CD14-positive monocyte (primary cell): ENCODE measurements at regions not wholly inside any gene's neighbourhood (a gene's known extent, or its start where the extent isn't known, plus 50 kb on each side); places are given as distances from the start of the nearest gene placed in this dataset.

Source experiments
- DNase-seq, 3 donors: peaks; one replicate each; pipeline ENCODE4 v3.0.0-alpha.2; 2011 to 2022
- H2AFZ ChIP-seq: 2 replicates; pipeline ENCODE4 v1.6.0; 2012; ENCODE audit warnings: mild to moderate bottlenecking, low read depth, low read length, inconsistent platforms; ENCODE audit not compliant: insufficient read depth, poor library complexity, severe bottlenecking
- H3K27ac ChIP-seq, 2 donors: 1 replicate in 1 of 2; 2 replicates in 1 of 2; pipeline ENCODE4 v1.5.1; 2012 to 2013; ENCODE audit warnings: low read length in 2 of 2, control low read depth in 1 of 2, inconsistent platforms in 1 of 2, low read depth in 1 of 2, mild to moderate bottlenecking in 1 of 2
- H3K27me3 ChIP-seq, 2 donors: one replicate each; pipeline versions ENCODE4 v1.6.0 to v1.6.1; 2011 to 2013; ENCODE audit warnings: low read length in 2 of 2; ENCODE audit not compliant: control insufficient read depth in 2 of 2, insufficient read depth in 2 of 2
- H3K36me3 ChIP-seq, 2 donors: replicated peaks in 1 of 2; 1 replicate in 1 of 2; 2 replicates in 1 of 2; pipeline versions ENCODE4 v1.5.1 to v1.6.1; 2012 to 2013; ENCODE audit warnings: low read length in 2 of 2, control low read depth in 1 of 2, inconsistent platforms in 1 of 2, mild to moderate bottlenecking in 1 of 2; ENCODE audit not compliant: insufficient read depth in 2 of 2, control insufficient read depth in 1 of 2
- H3K4me1 ChIP-seq, 2 donors: 1 replicate in 1 of 2; 2 replicates in 1 of 2; pipeline versions ENCODE4 v1.5.1 to v1.6.1; 2012 to 2013; ENCODE audit warnings: low read length in 2 of 2, control low read depth in 1 of 2, inconsistent platforms in 1 of 2, mild to moderate bottlenecking in 1 of 2, moderate library complexity in 1 of 2; ENCODE audit not compliant: insufficient read depth in 2 of 2, control insufficient read depth in 1 of 2
- H3K4me2 ChIP-seq: replicated peaks from 2 replicates; pipeline ENCODE3; 2012; ENCODE audit warnings: low read length, moderate library complexity, mild to moderate bottlenecking; ENCODE audit not compliant: poor library complexity, severe bottlenecking; ENCODE audit errors: extremely low read depth
- H3K4me3 ChIP-seq, 3 experiments: fragments of 200-600 bp in 1 of 3; sonication (generic) in 1 of 3; replicated peaks in 1 of 3; 1 replicate in 2 of 3; 2 replicates in 1 of 3; pipeline ENCODE4 v1.5.1; 2011 to 2013; ENCODE audit warnings: low read length in 3 of 3, mild to moderate bottlenecking in 3 of 3, control low read depth in 2 of 3, low read depth in 2 of 3, inconsistent platforms in 1 of 3, moderate library complexity in 1 of 3
- H3K79me2 ChIP-seq: 2 replicates; pipeline ENCODE4 v1.6.0; 2012; ENCODE audit warnings: mild to moderate bottlenecking, control low read depth, inconsistent platforms, low read length, moderate library complexity; ENCODE audit not compliant: insufficient read depth
- H3K9ac ChIP-seq: 2 replicates; pipeline ENCODE4 v1.6.0; 2017; ENCODE audit warnings: low read length, mild to moderate bottlenecking; ENCODE audit not compliant: insufficient read depth, poor library complexity, severe bottlenecking
- H3K9me3 ChIP-seq, 2 donors: replicated peaks in 1 of 2; 1 replicate in 1 of 2; 2 replicates in 1 of 2; pipeline versions ENCODE4 v1.5.1 to v1.6.1; 2012 to 2013; ENCODE audit warnings: low read length in 2 of 2, control low read depth in 1 of 2; ENCODE audit not compliant: control insufficient read depth in 1 of 2, insufficient read depth in 1 of 2
- H4K20me1 ChIP-seq: 2 replicates; pipeline ENCODE4 v1.6.0; 2012; ENCODE audit warnings: mild to moderate bottlenecking, low read length, control low read depth, moderate library complexity; ENCODE audit not compliant: insufficient read depth
- H3K27ac Mint-ChIP-seq, 7 donors: one replicate each; pipeline ENCODE4 v1.8.0; 2020; ENCODE audit warnings: mild to moderate bottlenecking in 7 of 7, mixed read lengths in 7 of 7, moderate library complexity in 6 of 7, inconsistent platforms in 2 of 7
- H3K27me3 Mint-ChIP-seq, 3 donors: one replicate each; pipeline ENCODE4 v1.8.0; 2021 to 2022; ENCODE audit warnings: low read depth in 3 of 3, mild to moderate bottlenecking in 3 of 3, mixed read lengths in 3 of 3, moderate library complexity in 3 of 3, inconsistent platforms in 1 of 3
- H3K36me3 Mint-ChIP-seq, 2 donors: one replicate each; pipeline ENCODE4 v1.8.0; 2020; ENCODE audit warnings: mixed read lengths in 2 of 2, inconsistent platforms in 1 of 2, mild to moderate bottlenecking in 1 of 2
- H3K4me1 Mint-ChIP-seq: one replicate; pipeline ENCODE4 v1.8.0; 2020; ENCODE audit warnings: mild to moderate bottlenecking, mixed read lengths
- H3K4me3 Mint-ChIP-seq, 2 donors: one replicate each; pipeline ENCODE4 v1.8.0; 2020; ENCODE audit warnings: mild to moderate bottlenecking in 2 of 2, mixed read lengths in 2 of 2, moderate library complexity in 1 of 2
- H3K9me3 Mint-ChIP-seq, 7 donors: one replicate each; pipeline ENCODE4 v1.8.0; 2020 to 2022; ENCODE audit warnings: mixed read lengths in 7 of 7, mild to moderate bottlenecking in 6 of 7, moderate library complexity in 6 of 7, inconsistent platforms in 2 of 7
- WGBS: methylation state at CpG from one replicate; pipeline ENCODE4 v1.1.5; 2013; ENCODE audit warnings: missing lambda C conversion rate; ENCODE audit not compliant: insufficient coverage; 5-methylcytosine and 5-hydroxymethylcytosine counted together
- intact Hi-C, 2 donors: fragments of 100-400 bp; cut with micrococcal nuclease; formaldehyde crosslinking; loops; one replicate each; pipeline versions ENCODE4 v1.15.0 to v1.15.1; 2023
- TF ChIP-seq, protein P1 (sequence below): fragments of 200-600 bp; IDR thresholded peaks from one replicate; pipeline ENCODE4 v1.8.0; 2022; ENCODE audit warnings: antibody characterized with exemption, mild to moderate bottlenecking

DNA sequence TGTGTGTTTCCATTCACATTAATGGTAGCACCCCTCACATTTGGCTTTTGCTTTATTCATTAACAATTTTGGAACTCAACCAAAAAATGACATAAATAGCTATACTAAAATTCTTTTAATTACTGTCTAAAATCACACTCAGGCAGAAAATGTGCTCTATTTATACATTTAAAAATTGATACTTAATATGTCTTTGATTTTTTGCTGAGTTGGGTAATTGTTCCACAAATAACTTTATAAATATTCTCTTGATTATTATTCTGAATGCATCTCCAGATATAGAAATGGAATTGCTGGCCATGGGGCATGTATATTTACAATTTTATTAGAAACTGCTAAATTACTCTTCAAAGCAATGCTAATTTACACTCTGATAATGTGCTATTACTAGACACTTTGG lies 658.7 kb upstream of the CHRM3 start:
- Mint-ChIP-seq H3K27ac (no peak overlapping the region), H3K9me3 (peaks cover 0 to 2% (median 0%) of the 10 kb centered on the region in 7 donors), H3K4me1 (no peaks in the 10 kb centered on the region), H3K36me3 (no peaks in the 10 kb centered on the region), H3K4me3 (no peak overlapping the region), H3K27me3 (no peaks in the 10 kb centered on the region)
- no peak overlapping the region for H2AFZ ChIP-seq
- TF ChIP-seq, protein P1, sequence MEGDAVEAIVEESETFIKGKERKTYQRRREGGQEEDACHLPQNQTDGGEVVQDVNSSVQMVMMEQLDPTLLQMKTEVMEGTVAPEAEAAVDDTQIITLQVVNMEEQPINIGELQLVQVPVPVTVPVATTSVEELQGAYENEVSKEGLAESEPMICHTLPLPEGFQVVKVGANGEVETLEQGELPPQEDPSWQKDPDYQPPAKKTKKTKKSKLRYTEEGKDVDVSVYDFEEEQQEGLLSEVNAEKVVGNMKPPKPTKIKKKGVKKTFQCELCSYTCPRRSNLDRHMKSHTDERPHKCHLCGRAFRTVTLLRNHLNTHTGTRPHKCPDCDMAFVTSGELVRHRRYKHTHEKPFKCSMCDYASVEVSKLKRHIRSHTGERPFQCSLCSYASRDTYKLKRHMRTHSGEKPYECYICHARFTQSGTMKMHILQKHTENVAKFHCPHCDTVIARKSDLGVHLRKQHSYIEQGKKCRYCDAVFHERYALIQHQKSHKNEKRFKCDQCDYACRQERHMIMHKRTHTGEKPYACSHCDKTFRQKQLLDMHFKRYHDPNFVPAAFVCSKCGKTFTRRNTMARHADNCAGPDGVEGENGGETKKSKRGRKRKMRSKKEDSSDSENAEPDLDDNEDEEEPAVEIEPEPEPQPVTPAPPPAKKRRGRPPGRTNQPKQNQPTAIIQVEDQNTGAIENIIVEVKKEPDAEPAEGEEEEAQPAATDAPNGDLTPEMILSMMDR = no peak
- intact Hi-C loops = no loop called here
- H3K9me3 ChIP-seq = no peaks in the 10 kb centered on the region
- H3K27me3 ChIP-seq = no peaks in the 10 kb centered on the region
- no peaks in the 10 kb centered on the region for H3K4me1 ChIP-seq
- H4K20me1 ChIP-seq = no peaks in the 10 kb centered on the region
- no peak overlapping the region for H3K27ac ChIP-seq
- DNase-seq = no peak
- no peak overlapping the region for H3K4me2 ChIP-seq
- H3K9ac ChIP-seq = no peak overlapping the region
- no peaks in the 10 kb centered on the region for H3K36me3 ChIP-seq
- H3K79me2 ChIP-seq = no peaks in the 10 kb centered on the region
- no peak overlapping the region for H3K4me3 ChIP-seq

- no peak overlapping the region for H3K4me3 Mint-ChIP-seq
- H3K36me3 Mint-ChIP-seq = no peaks in the 10 kb centered on the region
- no peak overlapping the region for H3K27ac Mint-ChIP-seq
- DNase-seq = no peak
- Histone ChIP-seq H3K4me3 (no peak overlapping the region), H3K9ac (no peak overlapping the region), H3K4me1 (no peaks in the 10 kb centered on the region), H3K36me3 (no peaks in the 10 kb centered on the region), H3K4me2 (no peak overlapping the region), H3K9me3 (peaks cover 2 to 4% of the 10 kb centered on the region in 2 donors), H3K27ac (no peak overlapping the region), H3K79me2 (no peaks in the 10 kb centered on the region), H2AFZ (no peak overlapping the region), H4K20me1 (no peaks in the 10 kb centered on the region), H3K27me3 (no peaks in the 10 kb centered on the region)
- TF ChIP-seq, protein P1 = no peak
- H3K27me3 Mint-ChIP-seq = no peaks in the 10 kb centered on the region
- WGBS = 60% methylated on average over 1 of the region's 4 CpGs
- H3K9me3 Mint-ChIP-seq = peaks cover 0 to 12% (median 5%) of the 10 kb centered on the region in 7 donors
- H3K4me1 Mint-ChIP-seq = no peaks in the 10 kb centered on the region
- intact Hi-C loops = no loop called here
Observed at GRCh38 chr1:238722812-238723211, 663.6 kb upstream of the CHRM3 start.
